CD4-positive, alpha-beta T cell treated with Interleukin-17A for 4 hours (primary cell): ENCODE measurements at regions not wholly inside any gene's neighbourhood (a gene's known extent, or its start where the extent isn't known, plus 50 kb on each side); places are given as distances from the start of the nearest gene placed in this dataset.
"Not testable (repeated sequence)": the region's sequence is repeated elsewhere in the genome, so short reads cannot be mapped to it uniquely, and the experiment has no call there.

Experiments used
- DNase-seq: peaks from one replicate; pipeline ENCODE4 v3.0.0-alpha.2; 2020; ENCODE audit warnings: mixed read lengths

GRCh38 chr2:125901278-125901677, 754.7 kb upstream of the GYPC start:
- no peak for DNase-seq

DNA sequence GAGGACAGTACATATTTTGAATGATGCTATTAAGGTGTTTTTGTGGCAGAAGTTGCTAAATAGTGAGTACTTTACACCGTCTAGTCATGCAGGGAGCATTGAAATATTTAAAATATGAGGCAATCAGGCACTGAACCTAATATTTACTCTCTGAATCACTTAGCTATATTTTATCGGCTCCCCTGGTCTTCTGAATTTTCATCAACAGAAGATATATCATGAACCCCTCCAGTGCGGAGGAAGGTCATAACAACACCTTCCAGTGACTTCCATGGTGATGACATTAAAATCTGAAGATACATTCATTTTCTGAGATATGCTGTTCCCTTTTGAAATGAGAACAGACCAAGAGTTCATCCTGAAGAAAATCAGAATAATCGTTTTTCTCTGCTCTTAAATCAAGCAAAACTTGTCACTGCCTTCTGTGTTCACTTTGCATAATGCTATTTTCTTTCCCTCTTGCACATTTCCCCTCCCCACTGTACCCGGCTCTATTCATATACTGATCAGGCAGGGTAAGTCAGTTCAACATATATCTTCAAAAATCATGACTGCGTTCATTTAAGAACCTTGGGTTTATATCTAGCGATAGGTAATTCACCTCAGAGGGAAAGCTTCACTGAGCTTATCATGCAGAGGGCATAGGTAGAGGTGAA, 729.9 kb upstream of the GYPC start:
- DNase-seq = no peak

- DNase-seq = no peak
Observed at GRCh38 chr2:125935559-125935958, 720.4 kb upstream of the GYPC start.

DNA sequence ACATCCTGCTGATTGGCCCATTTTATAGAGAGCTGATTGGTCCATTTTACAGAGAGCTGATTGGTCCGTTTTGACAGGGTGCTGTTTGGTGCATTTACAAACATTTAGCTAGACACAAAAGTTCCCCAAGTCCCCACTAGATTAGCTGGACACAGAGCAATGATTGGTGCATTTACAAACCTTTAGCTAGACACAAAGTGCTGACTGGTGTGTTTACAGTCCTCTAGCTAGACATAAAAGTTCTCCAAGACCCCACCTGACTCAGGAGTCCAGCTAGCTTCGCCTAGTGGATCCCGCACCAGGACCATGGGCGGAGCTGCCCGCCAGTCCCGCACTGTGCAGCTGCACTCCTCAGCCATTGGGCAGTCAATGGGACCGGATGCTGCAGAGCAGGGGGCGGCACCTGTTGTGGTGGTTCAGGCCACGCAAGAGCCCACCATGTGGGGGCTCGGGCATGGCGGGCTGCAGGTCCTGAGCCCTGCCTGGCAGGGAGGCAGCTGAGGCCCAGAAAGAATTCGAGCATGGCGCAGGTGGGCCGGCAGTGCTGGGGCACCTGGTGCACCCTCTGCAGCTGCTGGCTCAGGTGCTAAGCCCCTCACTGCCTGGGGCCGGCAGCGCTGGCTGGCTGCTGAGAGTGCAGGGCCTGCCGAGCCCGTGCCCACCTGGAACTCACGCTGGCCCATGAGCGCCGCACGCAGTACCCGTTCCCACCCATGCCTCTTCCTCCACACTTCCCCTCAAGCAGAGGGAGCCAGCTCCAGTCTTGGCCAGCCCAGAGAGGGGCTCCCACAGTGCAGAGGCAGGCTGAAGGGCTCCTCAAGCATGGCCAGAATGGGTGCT, 713.2 kb upstream of the GYPC start:
- no peak for DNase-seq

GRCh38 chr2:125959047-125959446, 696.9 kb upstream of the GYPC start:
- DNase-seq = no peak

- DNase-seq = no peak
Observed at GRCh38 chr2:125961739-125962138, 694.2 kb upstream of the GYPC start.

- DNase-seq = no peak
Observed at GRCh38 chr2:125979886-125980285, 676.1 kb upstream of the GYPC start.

DNA sequence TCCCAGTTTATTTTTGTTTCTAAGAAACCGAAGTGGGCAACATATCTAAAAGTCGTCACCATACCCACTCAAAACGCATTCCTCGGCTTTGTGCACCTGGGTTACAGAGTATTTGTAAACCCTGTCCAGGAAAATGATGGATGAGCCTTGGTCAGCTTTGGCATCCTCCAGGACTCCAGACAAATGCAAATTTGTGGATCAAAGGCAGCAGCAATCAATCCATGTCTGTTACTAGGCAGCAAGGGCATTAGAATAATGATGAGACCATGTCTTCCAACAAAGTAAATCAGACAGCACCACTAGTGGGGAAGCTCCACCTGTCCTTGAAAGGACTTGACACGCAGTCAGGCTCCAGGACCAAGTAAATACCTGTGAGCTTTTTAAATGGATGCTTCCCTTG, 672.6 kb upstream of the GYPC start:
- no peak for DNase-seq

GRCh38 chr2:126029316-126029715, 626.6 kb upstream of the GYPC start:
- no peak for DNase-seq

DNA sequence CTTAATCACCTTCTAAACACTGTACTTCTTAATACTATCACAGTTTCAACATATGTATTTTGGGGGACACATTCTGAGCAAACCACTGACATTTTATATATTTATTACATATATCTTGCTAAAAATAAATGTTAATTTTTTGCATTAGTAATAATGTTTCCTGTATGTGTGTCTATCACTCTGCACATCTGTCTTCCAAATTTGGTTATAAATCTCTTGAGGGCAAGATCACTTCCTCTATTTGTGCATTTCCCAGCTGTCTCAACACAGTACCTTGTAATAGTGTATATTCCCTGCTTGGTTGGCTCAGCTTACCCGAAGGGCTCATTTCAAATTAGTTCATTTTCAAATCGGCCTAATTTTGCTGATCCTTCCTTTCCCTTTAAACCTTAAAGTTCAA, 617.1 kb upstream of the GYPC start:
- DNase-seq = no peak

DNA sequence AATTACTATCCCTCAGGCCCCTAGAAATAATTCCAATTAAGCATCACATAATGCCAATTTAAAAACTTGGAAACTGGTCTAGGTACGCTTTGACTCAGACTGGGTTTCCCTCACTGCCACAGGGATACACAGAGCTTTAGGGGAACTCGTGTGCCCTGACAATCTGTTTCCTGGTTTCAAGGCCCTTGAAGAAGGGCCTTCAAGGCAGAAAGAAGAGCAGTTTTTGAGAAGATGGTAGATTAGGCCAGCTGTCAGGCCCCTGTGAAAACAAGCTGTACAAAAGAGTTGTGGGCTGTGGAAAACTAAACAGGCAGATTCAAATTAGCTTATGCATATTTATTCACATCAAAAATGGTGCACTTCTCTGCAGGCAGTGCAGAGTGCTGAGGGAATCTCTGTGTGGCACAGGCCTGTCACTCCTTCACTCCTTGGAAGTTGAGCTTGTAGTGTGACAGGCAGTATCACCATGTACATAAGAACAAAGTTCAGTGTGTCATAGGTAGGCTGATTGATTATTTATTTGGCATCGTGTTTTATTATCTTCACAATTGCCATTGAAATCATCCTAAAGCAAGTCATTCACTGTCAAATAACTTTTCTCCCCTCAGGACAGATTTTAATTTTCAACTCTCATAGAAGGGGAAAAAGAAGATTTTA, 614.4 kb upstream of the GYPC start:
- no peak for DNase-seq

DNA sequence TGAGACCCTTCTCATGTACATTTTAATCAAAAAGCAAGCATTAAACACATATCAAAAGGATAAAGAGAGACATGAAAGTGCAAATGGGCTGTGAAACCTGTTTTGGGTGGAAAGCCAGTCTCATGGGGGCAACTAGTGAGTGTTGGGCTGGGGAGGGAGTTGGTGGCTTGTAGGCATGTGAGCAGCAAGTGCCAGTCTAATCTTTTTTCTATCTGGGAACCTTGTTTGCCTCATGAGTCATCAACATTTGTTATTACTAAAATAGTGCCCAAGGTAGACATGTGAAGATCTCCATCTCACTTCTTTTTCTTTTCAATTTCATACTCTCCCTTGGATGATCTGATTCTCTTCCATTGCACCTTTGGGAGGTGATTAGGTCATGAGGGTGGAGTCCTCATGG, 613.9 kb upstream of the GYPC start:
- no peak for DNase-seq

- no peak for DNase-seq
Observed at GRCh38 chr2:126048719-126049118, 607.2 kb upstream of the GYPC start.

DNA sequence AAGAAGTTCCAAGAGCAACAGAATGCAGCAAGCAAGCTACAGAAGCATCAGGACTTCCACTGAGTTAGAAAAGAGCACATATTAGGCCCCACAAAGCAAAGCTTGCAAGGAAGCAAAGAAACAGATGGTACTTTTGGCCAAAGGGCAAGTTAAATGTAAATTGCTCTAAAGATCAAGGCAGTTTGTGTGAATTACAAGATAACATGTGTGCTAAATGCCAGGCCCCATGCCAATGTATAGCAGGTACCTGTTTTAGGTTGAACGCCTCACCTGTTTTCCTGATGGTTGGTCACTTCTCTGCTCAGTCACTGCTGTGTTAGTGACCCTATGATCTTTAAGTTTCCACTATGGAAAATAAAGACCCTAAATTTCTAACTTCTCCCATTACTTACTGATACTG, 606.5 kb upstream of the GYPC start:
- DNase-seq = no peak

GRCh38 chr2:126050991-126051736, 604.8 kb upstream of the GYPC start:
- DNase-seq = no peak

GRCh38 chr2:126051737-126052240, 604.2 kb upstream of the GYPC start:
- DNase-seq = not testable (repeated sequence)

GRCh38 chr2:126059379-126059778, 596.6 kb upstream of the GYPC start:
- no peak for DNase-seq

- DNase-seq = no peak
Observed at GRCh38 chr2:126085011-126085795, 570.8 kb upstream of the GYPC start.

- DNase-seq = no peak
Observed at GRCh38 chr2:126100962-126101361, 555.0 kb upstream of the GYPC start.

GRCh38 chr2:126106006-126106405, 550.0 kb upstream of the GYPC start:
- no peak for DNase-seq

GRCh38 chr2:126107883-126108282, 548.1 kb upstream of the GYPC start:
- DNase-seq = no peak

- no peak for DNase-seq
Observed at GRCh38 chr2:126115975-126116374, 540.0 kb upstream of the GYPC start.
